EH (cell line): ENCODE measurements at regions not wholly inside any gene's neighbourhood (a gene's known extent, or its start where the extent isn't known, plus 50 kb on each side); places are given as distances from the start of the nearest gene placed in this dataset.
"Not testable (repeated sequence)": the region's sequence is repeated elsewhere in the genome, so short reads cannot be mapped to it uniquely, and the experiment has no call there.

Experiments
- DNase-seq: peaks from one replicate; pipeline ENCODE4 v3.0.0-alpha.2; 2015; ENCODE audit warnings: low read depth

DNA sequence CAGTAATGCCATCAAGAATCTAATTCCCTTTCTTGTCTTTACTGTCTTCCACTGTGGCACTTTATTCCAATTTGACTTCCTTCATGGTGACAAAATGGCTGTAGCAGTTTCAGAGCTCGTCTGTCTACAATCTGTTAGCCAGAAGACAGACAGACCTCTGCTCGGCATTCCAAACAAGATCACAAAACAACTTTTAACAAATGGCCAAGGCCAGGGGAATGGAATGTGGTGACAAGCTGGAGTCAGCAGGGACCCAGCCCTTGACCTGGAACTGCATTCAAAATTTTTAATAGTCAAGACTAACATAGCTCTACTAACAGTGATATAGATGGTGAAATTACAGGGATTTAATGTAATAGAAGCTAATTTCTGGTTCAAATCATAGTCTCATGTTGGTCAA is 637.2 kb downstream of the ETS1 start:
- no peak for DNase-seq

DNA sequence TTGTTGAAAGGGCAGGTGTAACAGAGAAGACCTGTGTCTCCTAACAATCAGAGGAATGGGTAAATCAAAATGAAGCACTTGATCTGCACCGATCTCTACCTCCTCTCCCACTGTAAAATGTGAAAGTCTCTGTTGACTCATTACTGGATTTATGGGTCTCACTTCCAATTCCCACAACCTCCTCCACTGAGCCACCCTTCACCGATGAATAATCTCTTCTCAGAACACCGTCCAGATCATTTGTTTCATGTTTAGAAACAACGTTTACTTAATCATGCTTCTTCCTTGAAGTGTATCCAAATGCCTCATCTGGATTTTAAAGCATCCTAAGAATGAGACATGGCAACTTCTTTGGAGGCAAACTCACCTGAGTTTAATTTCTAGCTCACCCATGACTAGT is 643.6 kb downstream of the ETS1 start:
- no peak for DNase-seq

DNA sequence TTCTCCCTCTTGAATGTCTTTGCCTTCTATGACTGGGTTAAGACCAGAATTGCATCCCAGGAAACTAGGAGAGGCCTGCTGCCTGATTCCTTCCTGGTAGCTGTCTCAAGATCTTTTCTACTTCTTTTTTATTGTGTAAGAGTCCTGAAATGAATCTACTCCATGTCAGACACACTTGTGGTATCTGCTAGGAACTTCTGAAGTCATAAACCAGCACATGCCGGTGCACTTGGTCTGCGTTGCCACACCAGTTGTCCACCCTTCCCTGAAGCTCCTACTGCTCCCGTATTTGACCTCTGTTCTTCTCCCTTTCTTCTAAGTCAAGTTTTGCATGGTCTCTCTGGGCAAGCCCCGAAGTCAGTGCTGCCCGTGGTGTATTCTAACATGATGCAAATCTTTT is 644.2 kb downstream of the ETS1 start:
- no peak for DNase-seq

DNA sequence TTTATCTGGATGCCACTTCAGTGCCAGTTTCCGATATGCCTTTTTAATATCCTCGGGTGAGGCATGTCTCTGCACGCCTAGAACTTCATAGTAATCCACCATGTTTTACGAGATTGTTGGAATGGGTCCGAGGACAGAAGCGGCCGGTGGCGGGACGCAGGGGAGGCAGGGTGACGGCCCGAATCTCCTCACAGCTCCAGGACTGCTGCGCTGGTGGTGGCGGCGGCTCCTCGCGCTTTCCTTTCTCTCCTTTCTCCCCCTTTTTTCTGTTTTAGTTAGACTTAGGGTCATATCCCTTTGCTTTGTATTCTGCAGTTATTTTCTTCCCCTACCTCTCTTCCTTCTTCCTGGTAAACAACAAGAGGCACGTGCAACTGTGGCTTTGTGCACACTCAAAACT is 645.8 kb downstream of the ETS1 start:
- not testable (repeated sequence) for DNase-seq

DNA sequence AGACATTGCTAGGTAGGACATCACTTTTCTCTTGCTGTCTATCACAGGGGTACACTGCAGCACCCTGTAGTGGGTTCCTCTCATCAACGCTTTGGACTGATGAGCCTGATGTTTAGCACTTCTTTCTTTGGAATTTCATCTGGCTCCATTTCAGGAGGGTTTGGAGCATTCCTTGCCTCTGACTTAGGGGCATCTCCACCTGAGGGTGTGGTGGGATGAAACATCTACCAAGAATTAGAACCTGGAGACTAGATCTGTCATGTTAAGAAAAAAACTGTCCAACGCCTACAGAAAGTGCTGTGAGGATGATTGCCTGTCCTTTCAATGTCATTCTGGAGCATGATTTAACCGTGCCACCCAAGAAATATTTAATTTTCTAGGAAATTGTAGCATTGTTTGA is 648.4 kb downstream of the ETS1 start:
- DNase-seq: no peak

DNA sequence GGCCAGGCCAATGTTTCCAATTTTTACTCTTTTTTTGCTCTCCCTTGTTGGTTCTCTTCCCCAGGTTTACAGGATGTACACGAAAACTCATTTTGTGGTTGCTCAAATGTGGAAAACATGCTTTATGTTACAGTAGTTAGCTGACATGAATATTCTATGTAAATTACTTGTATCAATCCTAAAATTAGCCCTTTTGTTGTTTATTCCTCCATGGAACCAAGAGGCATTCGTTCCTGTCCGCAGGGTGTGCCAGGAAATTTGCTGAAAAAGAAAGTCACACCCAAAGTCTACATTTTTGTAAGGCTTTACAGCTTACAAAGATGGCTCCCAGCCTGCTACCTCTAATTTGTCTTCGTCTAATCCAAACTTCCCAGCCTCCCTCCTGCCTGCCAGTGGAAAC is 652.3 kb downstream of the ETS1 start:
- no peak for DNase-seq

DNA sequence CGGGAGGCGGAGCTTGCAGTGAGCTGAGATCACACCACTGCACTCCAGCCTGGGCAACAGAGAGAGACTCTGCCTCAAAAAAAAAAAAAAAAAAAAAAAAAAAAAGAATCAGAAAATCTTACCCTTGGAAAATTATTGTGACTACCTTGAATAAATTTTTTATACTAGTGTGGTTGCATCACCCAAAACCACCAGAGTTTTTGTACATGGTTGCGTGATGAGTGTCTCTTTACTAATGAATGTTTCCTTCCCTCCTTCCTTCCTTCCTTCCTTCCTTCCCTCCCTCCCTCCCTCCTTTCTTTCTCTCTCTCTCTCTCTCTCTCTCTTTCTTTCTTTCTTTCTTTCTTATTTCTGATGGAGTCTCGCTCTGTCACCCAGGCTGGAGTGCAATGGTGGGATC is 653.4 kb downstream of the ETS1 start:
- DNase-seq: peak; percentile 14

DNA sequence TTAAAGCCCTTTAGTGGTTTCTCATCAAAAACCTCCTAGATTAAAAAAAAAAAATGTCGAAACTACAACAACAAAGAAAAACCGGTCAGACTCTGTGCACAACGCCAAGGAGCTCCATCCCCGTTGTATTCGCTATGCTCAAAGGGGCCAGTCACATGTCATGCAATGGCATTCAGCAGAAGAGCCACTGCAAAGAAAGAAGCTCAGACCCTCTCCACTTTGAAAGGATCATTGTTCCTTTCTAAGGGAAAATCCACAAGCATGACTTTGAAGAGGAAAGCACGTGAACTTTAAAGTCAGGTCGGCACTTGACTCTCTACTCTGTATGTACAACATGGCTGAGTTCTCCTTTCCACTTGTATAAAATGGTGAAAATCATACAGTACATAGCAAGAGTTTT is 655.6 kb downstream of the ETS1 start:
- no peak for DNase-seq

DNA sequence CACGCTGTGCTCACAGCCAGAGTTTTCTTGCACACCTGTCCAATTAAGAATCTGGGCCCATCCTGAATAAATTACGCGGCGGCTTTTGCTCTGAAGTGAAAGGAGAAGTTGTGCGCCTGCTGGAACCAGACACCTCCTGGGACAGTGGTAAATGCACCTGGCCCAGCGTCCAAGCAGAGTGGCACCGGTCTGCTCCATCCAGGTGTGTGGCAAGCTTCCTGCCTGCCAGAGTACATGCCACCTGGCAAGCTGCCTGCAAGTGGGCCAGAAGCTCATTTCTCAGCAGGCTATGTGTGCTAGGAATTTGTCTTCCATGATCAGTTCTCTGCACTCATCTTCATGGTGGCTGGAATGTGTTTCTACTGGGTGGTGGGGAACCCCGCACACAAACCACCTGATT is 660.6 kb downstream of the ETS1 start:
- DNase-seq: no peak

DNA sequence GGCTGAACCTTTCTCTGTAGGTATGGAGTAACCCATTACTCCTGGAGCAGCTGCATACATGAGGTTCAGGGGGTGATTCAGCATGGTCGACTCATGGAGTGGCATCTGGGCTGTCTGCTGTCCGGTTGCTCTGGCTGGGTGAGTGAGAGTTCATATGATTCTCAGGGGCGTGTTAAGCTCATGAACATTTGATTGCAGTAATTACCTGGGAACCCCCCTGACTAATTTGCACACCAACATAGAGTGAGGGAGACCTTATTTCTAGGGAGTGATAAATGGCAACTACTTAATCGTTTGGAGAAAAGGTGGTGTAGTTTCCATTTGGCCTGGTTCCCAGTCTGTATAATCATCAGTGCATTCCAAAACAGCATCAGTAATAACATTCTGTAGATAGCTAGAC is 661.9 kb downstream of the ETS1 start:
- peak; percentile 64 for DNase-seq

DNA sequence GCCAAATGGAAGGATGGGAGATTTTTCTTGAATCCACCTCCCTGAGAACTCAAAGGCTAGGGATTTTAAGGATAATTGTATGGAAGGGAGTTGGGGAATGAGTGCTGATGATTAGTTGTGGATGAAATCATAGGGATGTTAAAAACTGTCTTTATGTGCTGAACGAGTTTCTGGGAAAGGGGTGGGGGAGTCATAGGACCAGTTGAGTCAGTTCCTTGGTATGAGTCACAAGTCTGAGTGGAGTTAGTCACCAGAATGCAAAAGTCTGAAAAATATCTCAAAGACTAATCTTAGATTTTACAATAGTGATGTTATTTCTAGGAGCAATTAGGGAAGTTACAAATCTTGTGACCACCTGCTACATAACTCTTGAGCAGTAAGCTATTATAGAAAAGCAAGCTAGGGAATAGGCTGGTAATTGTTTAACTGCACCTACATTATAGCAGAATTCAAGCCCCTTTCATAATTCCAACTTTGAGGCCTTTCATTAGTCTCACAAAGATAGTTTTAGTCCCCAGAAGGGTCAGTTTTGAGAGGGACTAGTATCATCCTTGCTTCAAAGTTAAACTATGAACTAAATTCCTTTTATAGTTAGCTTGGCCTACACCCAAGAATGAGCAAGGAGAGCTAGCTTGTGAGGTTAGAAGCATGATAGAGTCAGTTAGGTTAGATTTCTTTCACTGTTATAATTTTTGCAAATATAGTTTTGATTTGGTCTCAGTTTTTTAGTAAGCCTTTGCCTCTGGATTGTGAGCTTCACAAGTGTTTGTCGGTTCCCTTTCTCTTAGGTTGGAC is 668.0 kb downstream of the ETS1 start:
- peak; percentile 94 for DNase-seq

DNA sequence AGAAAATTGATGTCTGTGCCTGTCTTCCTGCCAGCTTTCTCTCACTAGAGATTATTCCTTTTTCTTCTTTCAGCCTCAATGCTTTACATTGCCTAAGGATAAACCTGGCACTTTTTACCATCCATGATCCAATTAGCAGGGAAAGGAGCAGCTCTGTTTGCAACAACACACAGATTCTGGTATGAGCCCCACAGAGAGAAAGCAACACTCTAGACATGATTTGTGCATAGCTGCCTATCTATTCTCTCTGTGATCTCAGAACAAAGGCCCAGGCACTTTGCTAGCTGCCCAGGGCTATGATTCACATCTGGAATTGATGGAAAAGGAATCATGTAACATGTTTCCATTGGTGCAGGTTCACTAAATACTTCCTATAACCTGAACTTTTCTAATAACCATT is 685.0 kb downstream of the ETS1 start:
- peak; percentile 4 for DNase-seq

DNA sequence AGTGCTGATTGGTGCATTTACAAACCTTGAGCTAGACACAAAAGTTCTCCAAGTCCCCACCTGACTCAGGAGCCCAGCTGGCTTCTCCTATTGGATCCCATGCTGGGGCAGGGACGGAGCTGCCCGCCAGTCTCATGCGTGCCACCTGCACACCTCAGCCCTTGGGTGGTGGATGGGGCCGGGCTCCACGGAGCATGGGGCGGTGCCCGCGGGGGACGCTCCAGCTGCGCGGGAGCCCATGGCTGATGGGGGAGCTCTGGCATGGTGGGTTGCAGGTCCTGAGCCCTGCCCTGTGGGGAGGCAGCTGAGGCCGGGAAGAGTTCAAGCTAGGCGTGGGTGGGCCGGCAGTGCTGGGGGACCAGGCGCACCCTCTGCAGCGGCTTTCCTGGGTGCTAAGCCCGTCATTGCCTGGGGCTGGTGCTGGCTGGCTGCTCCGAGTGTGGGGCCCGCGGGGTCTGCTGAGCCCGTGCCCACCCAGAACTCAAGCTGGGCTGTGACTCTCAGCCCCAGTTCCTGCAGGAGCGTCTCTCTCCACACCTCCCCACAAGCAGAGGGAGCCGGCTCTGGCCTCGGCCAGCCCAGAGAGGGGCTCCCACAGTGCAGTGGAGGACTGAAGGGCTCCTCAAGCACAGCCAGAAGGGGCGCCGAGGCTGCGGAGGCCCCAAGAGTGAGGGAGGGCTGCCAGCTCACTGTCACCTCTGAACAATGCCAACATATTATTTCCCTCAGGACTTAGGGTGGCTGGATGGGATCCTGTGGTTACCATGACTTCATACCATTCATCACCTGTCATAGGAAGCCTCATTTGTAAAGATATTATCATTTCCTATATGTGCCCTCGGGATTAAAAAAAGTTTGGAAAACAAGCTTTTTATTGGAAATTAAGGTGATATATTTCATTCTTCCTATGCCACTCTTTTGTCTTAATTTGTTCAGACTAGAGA is 688.7 kb downstream of the ETS1 start:
- no peak for DNase-seq

DNA sequence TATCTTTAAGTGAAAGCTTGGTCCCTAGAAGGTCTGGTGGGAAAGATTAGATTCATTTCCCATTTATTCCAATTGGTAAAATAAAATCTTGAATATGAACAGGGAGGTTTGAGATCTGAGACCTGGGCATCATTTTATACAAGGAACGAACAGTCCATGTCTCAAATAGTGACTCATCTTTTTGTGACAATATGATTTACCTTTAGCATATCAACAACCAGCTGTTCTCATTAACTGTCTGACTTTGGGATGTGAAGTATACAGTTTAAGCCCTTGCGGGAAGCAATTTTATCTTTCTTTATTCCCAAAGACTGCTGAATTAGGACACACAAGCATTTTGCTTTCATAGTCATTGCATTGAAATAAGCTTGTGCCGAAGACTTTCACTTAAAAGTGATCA is 691.6 kb downstream of the ETS1 start:
- no peak for DNase-seq

DNA sequence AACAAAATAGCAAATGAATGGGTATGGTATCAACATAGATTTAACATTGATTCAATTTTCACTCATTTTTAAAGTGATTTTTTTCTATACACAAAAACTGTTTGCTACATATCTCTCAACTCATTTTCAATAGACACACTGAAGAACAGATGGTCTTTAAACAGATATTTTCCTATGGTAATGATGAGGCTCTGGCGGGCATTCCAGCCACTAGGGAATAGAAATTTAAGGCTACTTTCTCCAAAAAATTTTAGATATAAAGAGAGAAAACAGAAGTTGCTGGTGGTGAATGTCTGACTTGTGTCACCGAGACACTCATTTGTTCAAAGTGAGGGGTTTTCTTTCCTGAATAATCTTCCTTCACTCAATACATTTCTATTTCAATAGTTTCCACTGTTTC is 693.0 kb downstream of the ETS1 start:
- no peak for DNase-seq

DNA sequence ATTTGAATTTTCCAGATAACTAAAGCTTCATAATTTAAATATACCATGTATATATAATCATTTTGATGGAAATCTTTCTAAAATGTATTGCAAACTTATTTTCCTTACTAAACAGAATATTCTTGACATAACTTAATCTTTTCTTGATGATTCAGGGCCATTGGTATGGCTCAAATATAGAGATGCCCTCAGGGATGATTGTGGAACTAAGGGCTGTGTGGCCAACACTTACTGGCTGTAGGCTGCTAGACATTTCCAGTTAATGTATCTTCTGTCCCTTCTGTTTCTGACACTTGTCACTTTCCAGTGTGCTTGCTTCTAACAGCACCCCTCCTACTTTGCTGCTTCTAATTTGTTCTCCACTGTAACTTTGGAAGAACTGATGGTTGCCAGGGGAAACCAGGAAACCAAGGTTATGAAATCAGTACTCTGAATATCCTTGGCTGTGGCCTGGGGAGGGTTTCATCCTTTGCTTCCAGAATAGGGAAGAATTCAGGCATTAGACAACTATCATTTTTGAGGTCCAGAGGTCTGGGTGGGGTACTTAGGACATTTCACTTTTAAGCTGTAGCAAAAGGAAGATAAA is 697.2 kb downstream of the ETS1 start:
- peak; percentile 76 for DNase-seq

DNA sequence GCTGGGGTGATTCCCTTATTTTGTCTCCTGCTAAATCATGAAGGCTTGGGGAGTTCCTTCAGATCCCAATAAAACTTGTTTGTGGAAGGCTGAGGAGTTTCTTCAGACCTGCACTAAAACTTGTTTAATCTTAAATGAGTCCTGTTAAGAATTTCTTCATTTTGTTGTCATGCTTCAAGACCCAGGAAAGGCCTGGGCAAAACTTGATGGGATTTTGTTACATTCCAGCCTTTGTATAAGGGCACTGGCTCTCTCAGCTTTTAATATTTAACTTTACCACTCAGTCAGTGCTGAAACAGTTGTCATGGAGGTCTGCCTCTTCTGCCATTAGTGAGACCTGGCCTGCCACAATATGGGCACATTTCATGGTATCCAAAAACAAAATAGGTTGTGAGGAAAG is 699.0 kb downstream of the ETS1 start:
- no peak for DNase-seq

DNA sequence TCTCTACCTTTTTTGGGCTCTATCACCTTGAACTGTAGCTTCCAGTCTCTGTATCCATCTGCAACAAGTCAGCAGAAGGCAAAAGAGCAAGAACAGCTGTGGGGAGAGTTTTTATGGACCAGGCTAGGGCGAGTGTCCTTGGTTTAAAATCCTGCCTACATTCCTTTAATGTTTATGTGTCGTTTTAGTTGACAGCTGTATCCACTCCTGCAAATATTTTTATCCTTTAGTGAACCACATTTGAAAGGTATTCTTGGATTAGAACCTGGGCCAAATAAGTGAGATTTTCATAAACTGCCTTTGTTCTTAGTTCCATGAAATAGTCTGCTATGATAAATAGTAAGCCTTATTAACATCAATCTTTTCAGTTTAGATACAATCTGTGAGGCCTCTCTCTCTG is 712.2 kb downstream of the ETS1 start:
- peak; percentile 7 for DNase-seq

DNA sequence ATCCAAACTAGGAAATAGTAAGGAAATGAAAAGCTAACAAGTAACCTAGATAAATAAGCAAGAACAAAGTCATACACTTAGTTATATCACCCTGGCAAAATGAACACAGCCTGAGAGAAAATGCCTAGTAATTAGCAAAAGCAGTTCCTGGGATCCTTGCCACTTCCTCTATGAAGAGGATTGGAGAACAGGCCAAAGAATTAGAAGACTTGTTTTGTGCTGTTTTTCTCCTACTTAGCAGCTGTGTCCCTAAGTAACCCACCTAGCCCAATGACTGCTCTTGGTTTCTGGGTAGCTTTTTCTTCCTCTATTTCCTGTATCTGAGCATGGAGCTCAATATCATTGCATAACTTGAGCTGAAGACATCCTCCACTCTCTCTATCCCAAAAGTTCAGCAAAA is 713.9 kb downstream of the ETS1 start:
- peak; percentile 15 for DNase-seq

DNA sequence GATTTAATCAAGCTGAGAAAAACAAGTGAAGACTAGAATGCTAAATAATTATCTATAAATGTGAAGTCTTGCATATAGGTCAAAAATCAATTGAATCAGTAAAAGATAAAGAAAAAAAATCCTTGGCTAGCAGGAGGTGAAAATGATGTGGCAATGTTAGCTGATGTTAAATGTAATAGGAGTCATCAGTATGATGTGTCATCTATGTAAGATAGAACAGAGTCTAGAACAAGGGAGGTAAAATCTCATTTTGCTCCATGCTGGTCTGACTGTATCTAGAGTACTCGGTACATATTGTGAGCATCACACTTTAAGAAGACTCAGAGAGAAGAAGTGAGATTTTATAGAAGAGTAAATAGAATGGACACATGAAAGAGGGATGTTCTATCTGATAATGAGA is 721.2 kb downstream of the ETS1 start:
- DNase-seq: no peak

DNA sequence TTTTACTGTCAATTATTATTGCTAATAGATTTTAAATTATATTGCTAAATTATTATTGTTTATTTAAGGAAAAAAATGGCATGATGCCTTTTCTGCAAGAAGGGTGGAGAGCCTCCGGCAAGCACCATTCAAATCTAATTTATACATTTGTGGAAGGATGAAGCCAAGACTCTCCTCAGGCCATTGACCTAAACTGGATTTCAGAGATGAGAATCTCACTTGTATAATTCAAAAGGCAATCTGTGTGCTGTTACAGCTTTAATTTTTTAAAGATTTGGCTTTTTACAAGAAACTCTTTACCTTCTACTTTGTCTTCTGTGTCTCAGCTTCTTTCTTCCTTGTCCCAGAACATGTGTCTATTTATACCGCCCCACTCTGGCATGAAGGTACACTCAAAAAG is 722.5 kb downstream of the ETS1 start:
- DNase-seq: no peak

DNA sequence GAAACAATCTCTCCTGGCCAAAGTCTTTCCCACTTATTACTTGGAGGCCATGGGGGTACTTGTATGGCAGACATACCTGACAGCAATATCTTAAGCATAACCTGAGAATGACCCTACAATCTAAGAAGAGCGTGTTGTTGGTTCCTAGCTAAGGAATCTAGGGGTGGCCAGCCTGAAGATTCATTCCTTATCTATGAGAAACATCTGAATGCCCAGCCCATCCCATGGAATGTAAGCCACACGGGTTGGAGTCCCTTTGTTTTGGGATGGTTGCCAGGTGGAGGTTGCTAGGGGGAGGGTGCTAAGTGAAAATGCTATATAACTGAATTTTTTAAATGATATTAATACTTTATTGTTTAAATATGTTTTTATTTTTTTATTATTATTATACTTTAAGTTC is 725.0 kb downstream of the ETS1 start:
- DNase-seq: peak; percentile 59

DNA sequence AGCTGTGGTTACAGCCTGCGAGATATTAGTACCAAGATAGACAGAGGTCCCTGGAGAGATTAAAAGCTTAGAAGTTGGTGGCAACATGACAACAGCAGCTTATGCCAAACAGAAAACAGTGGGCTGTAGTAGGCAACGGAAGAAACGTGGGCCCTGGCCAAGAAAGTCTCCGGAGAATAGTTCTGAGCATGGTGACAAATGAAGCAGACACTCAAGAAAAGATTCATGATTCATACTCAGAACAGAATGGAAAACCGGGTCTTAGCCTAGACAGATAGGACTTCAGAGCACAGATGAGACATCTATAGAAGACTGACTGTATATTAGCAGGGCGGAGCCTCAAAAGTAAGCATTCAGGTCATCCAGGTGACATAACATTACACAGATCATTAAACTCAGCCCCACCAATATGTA is 727.4 kb downstream of the ETS1 start:
- DNase-seq: peak; percentile 21
